Trophoblast cell (in vitro differentiated cells and primary cell): ENCODE measurements at regions not wholly inside any gene's neighbourhood (a gene's known extent, or its start where the extent isn't known, plus 50 kb on each side); places are given as distances from the start of the nearest gene placed in this dataset.

Experiments used
- DNase-seq, 2 donors: peaks; one replicate each; pipeline ENCODE4 v3.0.0-alpha.2; 2016
- H2AFZ ChIP-seq: 2 replicates; pipeline ENCODE4 v1.6.1; 2013; ENCODE audit warnings: low read length, moderate library complexity, mild to moderate bottlenecking; ENCODE audit not compliant: insufficient read depth, poor library complexity
- H2AK5ac ChIP-seq: 2 replicates; pipeline ENCODE4 v1.6.1; 2013; ENCODE audit warnings: mild to moderate bottlenecking, low read length
- H2BK120ac ChIP-seq: 2 replicates; pipeline ENCODE4 v1.6.1; 2013; ENCODE audit warnings: low read length, mild to moderate bottlenecking, moderate library complexity; ENCODE audit not compliant: insufficient read depth, poor library complexity
- H2BK12ac ChIP-seq: 2 replicates; pipeline ENCODE4 v1.6.1; 2013; ENCODE audit warnings: mild to moderate bottlenecking, low read length, moderate library complexity
- H2BK5ac ChIP-seq: 2 replicates; pipeline ENCODE4 v1.6.1; 2013; ENCODE audit warnings: low read length, low read depth, moderate library complexity, mild to moderate bottlenecking; ENCODE audit not compliant: poor library complexity
- H3K14ac ChIP-seq: 2 replicates; pipeline ENCODE4 v1.6.1; 2013; ENCODE audit warnings: mild to moderate bottlenecking, low read length
- H3K18ac ChIP-seq: 2 replicates; pipeline ENCODE4 v1.6.1; 2013; ENCODE audit warnings: mild to moderate bottlenecking, low read length
- H3K23ac ChIP-seq: 2 replicates; pipeline ENCODE4 v1.6.1; 2013; ENCODE audit warnings: low read length
- H3K27ac ChIP-seq: 2 replicates; pipeline ENCODE4 v1.5.1; 2013; ENCODE audit warnings: low read depth, mild to moderate bottlenecking, inconsistent platforms, low read length, moderate library complexity
- H3K27me3 ChIP-seq: 2 replicates; pipeline ENCODE4 v1.6.1; 2013; ENCODE audit warnings: inconsistent platforms, mild to moderate bottlenecking, low read length, moderate library complexity; ENCODE audit not compliant: insufficient read depth
- H3K36me3 ChIP-seq, 2 experiments: 1 replicate in 1 of 2; 2 replicates in 1 of 2; pipeline ENCODE4 v1.6.1; 2013; ENCODE audit warnings: low read length in 2 of 2, mild to moderate bottlenecking in 2 of 2, moderate library complexity in 1 of 2; ENCODE audit not compliant: insufficient read depth in 2 of 2, control insufficient read depth in 1 of 2
- H3K4ac ChIP-seq: 2 replicates; pipeline ENCODE4 v1.6.1; 2013; ENCODE audit warnings: low read depth, mild to moderate bottlenecking, low read length, moderate library complexity
- H3K4me1 ChIP-seq, 2 experiments: 1 replicate in 1 of 2; 2 replicates in 1 of 2; pipeline ENCODE4 v1.6.1; 2013; ENCODE audit warnings: low read length in 2 of 2, mild to moderate bottlenecking in 2 of 2, moderate library complexity in 1 of 2; ENCODE audit not compliant: insufficient read depth in 2 of 2, control insufficient read depth in 1 of 2
- H3K4me2 ChIP-seq: 2 replicates; pipeline ENCODE4 v1.6.1; 2013; ENCODE audit warnings: inconsistent platforms, mild to moderate bottlenecking, low read length, moderate library complexity
- H3K4me3 ChIP-seq: 2 replicates; pipeline ENCODE4 v1.5.1; 2013; ENCODE audit warnings: mild to moderate bottlenecking, low read depth, low read length, inconsistent platforms
- H3K79me1 ChIP-seq: one replicate; pipeline ENCODE4 v1.6.1; 2013; ENCODE audit warnings: low read length
- H3K79me2 ChIP-seq: 2 replicates; pipeline ENCODE4 v1.6.1; 2013; ENCODE audit warnings: low read length, mild to moderate bottlenecking; ENCODE audit not compliant: control insufficient read depth, insufficient read depth, poor library complexity
- H3K9ac ChIP-seq: 2 replicates; pipeline ENCODE4 v1.6.1; 2013; ENCODE audit warnings: mild to moderate bottlenecking, low read length
- H3K9me3 ChIP-seq: 2 replicates; pipeline ENCODE4 v1.6.1; 2013; ENCODE audit warnings: low read depth, mild to moderate bottlenecking, control low read depth, inconsistent platforms, low read length; ENCODE audit not compliant: insufficient read depth
- H4K12ac ChIP-seq: 2 replicates; pipeline ENCODE4 v1.6.1; 2013; ENCODE audit warnings: low read depth, mild to moderate bottlenecking, low read length, moderate library complexity
- H4K8ac ChIP-seq: 2 replicates; pipeline ENCODE4 v1.6.1; 2013; ENCODE audit warnings: low read depth, mild to moderate bottlenecking, low read length, moderate library complexity
- H4K91ac ChIP-seq: one replicate; pipeline ENCODE4 v1.6.1; 2013; ENCODE audit warnings: low read depth, mild to moderate bottlenecking, low read length, moderate library complexity
- WGBS: extraction: QIAGEN DNeasy Blood & Tissue Kit; methylation state at CpG from one replicate; pipeline ENCODE4 v1.1.7; 2013; ENCODE audit warnings: missing lambda C conversion rate; ENCODE audit not compliant: insufficient read length, insufficient coverage; ENCODE audit errors: extremely low coverage; 5-methylcytosine and 5-hydroxymethylcytosine counted together

- Histone ChIP-seq H3K4ac (no peak overlapping the region), H3K4me2 (no peak overlapping the region), H3K79me1 (no peaks in the 10 kb centered on the region), H4K8ac (no peak overlapping the region), H3K9ac (peak overlapping the region; percentile 9), H2AK5ac (no peak overlapping the region), H3K9me3 (peaks cover 2% of the 10 kb centered on the region), H2BK5ac (no peak overlapping the region), H3K4me3 (no peak overlapping the region), H2BK120ac (no peak overlapping the region), H3K27me3 (no peaks in the 10 kb centered on the region), H2AFZ (no peak overlapping the region), H4K12ac (no peak overlapping the region), H3K14ac (no peak overlapping the region), H2BK12ac (no peak overlapping the region), H3K23ac (no peak overlapping the region), H3K27ac (no peak overlapping the region), H3K79me2 (no peaks in the 10 kb centered on the region), H3K4me1 (no peaks in the 10 kb centered on the region), H3K36me3 (no peaks in the 10 kb centered on the region), H3K18ac (no peak overlapping the region), H4K91ac (no peak overlapping the region)
- peak in 1 of 2 donors; percentile 5 for DNase-seq
- no CpG with 5 or more reads among the region's 7 CpGs for WGBS
Measured at GRCh38 chr19:28907534-28907933, 305.4 kb downstream of the UQCRFS1 start.

GRCh38 chr19:28905996-28906395, 307.0 kb downstream of the UQCRFS1 start:
- Histone ChIP-seq H2BK120ac (no peak overlapping the region), H4K91ac (no peak overlapping the region), H3K4me2 (no peak overlapping the region), H4K12ac (no peak overlapping the region), H3K4ac (no peak overlapping the region), H3K79me1 (no peaks in the 10 kb centered on the region), H3K4me1 (no peaks in the 10 kb centered on the region), H3K27ac (no peak overlapping the region), H3K4me3 (no peak overlapping the region), H4K8ac (no peak overlapping the region), H3K9me3 (no peaks in the 10 kb centered on the region), H2BK12ac (no peak overlapping the region), H3K18ac (no peak overlapping the region), H3K27me3 (no peaks in the 10 kb centered on the region), H2BK5ac (no peak overlapping the region), H2AK5ac (no peak overlapping the region), H2AFZ (no peak overlapping the region), H3K14ac (no peak overlapping the region), H3K36me3 (no peaks in the 10 kb centered on the region), H3K23ac (no peak overlapping the region), H3K79me2 (no peaks in the 10 kb centered on the region), H3K9ac (no peak overlapping the region)
- no CpG with 5 or more reads among the region's 9 CpGs for WGBS
- peak; percentile 32 to 49 for DNase-seq

GRCh38 chr19:28899703-28900102, 313.2 kb downstream of the UQCRFS1 start:
- Histone ChIP-seq H4K12ac (no peak overlapping the region), H3K9me3 (no peaks in the 10 kb centered on the region)

GRCh38 chr19:28898249-28898648, 314.7 kb downstream of the UQCRFS1 start:
- whole genome bisulfite sequencing, result no CpG with 5 or more reads among the region's 5 CpGs
- no peak overlapping the region for H3K4me3 ChIP-seq
- no peak overlapping the region for H3K23ac ChIP-seq
- H3K14ac ChIP-seq, result no peak overlapping the region
- no peaks in the 10 kb centered on the region for H3K79me2 ChIP-seq
- no peak for DNase-seq
- no peak overlapping the region for H3K9ac ChIP-seq
- H3K18ac ChIP-seq, result no peak overlapping the region
- no peaks in the 10 kb centered on the region for H3K27me3 ChIP-seq
- no peaks in the 10 kb centered on the region for H3K36me3 ChIP-seq
- H2BK5ac ChIP-seq, result no peak overlapping the region
- no peak overlapping the region for H2BK12ac ChIP-seq
- no peak overlapping the region for H3K4ac ChIP-seq
- H2BK120ac ChIP-seq, result no peak overlapping the region
- no peak overlapping the region for H2AK5ac ChIP-seq
- H3K4me2 ChIP-seq, result no peak overlapping the region
- no peaks in the 10 kb centered on the region for H3K79me1 ChIP-seq
- no peak overlapping the region for H3K27ac ChIP-seq
- H3K4me1 ChIP-seq, result no peaks in the 10 kb centered on the region
- no peaks in the 10 kb centered on the region for H3K9me3 ChIP-seq
- H4K8ac ChIP-seq, result no peak overlapping the region
- no peak overlapping the region for H4K12ac ChIP-seq
- H2AFZ ChIP-seq, result no peak overlapping the region
- no peak overlapping the region for H4K91ac ChIP-seq

More at GRCh38 chr19:28899703-28900102, 313.2 kb downstream of the UQCRFS1 start:
- H3K4me1 ChIP-seq, result no peaks in the 10 kb centered on the region
- H3K27ac ChIP-seq, result no peak overlapping the region
- H2AFZ ChIP-seq, result no peak overlapping the region
- no peak overlapping the region for H3K23ac ChIP-seq
- H3K4ac ChIP-seq, result no peak overlapping the region
- no peak overlapping the region for H2AK5ac ChIP-seq
- no peak overlapping the region for H2BK5ac ChIP-seq
- no peak for DNase-seq
- WGBS, result no CpG with 5 or more reads among the region's 4 CpGs
- H3K9ac ChIP-seq, result no peak overlapping the region
- H3K4me2 ChIP-seq, result no peak overlapping the region
- H4K91ac ChIP-seq, result no peak overlapping the region
- H3K4me3 ChIP-seq, result no peak overlapping the region
- no peaks in the 10 kb centered on the region for H3K79me1 ChIP-seq
- no peak overlapping the region for H3K18ac ChIP-seq
- H4K8ac ChIP-seq, result no peak overlapping the region
- no peaks in the 10 kb centered on the region for H3K27me3 ChIP-seq
- no peak overlapping the region for H3K14ac ChIP-seq
- H2BK120ac ChIP-seq, result no peak overlapping the region
- no peaks in the 10 kb centered on the region for H3K79me2 ChIP-seq
- no peaks in the 10 kb centered on the region for H3K36me3 ChIP-seq
- H2BK12ac ChIP-seq, result no peak overlapping the region
